Heart left ventricle (tissue), 13 donors: ENCODE measurements at regions not wholly inside any gene's neighbourhood (a gene's known extent, or its start where the extent isn't known, plus 50 kb on each side); places are given as distances from the start of the nearest gene placed in this dataset.

Source experiments
- POLR2A ChIP-seq, 2 donors: fragments of 450-650 bp; IDR thresholded peaks; one replicate each; pipeline ENCODE4 v1.6.1; 2017; ENCODE audit warnings: antibody characterized with exemption in 2 of 2, mild to moderate bottlenecking in 2 of 2, moderate library complexity in 2 of 2
- TF ChIP-seq, protein P1 (sequence below), 12 donors: fragments of 200-600 bp; sonication (generic) in 4 of 12; IDR thresholded peaks; one replicate each; pipeline versions ENCODE4 v1.5.0 to v1.8.0; 2018 to 2022; ENCODE audit warnings: antibody characterized with exemption in 12 of 12, mild to moderate bottlenecking in 5 of 12
- donor health status: ischemic (EF 13 %, LVEDD 7.1; RV severe dilation, severe dysfunction).
- donor health status: DM: no; HTN: yes; CAD: no.
- donor health status: DM: no; HTN: no; CAD: no.
- donor health status: ischemic (EF 25% LVEDD 6.9; RV normal size, moderate dysfunction).
- donor health status: ischemic (EF 25% LVEDD 5.7; RV mildly dilated, moderate dysfunction).
- donor health status: ischemic (EF 35%, LVEDD 5.7; RV mildly dilated, moderate dysfunction).
- donor health status: nonischemic (EF 11% LVEDD 7.7; RV severe dilation, severe dysfunction).
- donor health status: DM: yes; HTN: yes; CAD: no.
- donor health status: PGD.
- donor health status: ischemic (EF 29% LVEDD 5.4; RV normal size, mild dysfunction).
- donor health status: nonischemic (EF 23%, LVEDD 6.1; RV moderate dilation, normal function).

DNA sequence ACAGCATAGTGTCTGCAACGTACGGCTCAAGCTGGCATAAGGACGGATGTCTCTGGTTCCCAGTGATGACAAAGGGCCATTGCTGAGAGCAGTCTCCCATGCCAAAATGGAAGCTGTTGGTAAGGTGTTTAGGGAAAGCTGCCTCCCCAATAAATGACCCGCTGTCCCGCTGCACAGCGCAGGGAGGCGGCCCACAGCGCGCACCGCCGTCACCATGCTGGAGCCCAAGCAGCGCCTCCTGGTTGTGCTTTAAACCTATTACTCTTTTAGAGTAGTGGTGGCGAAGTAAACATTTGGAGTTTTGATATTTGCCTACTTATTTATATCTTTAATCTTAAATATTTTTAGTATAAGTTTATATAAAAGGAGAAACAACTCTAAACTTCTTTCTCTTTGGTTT, 70.4 kb upstream of the C5orf63 start:
- TF ChIP-seq, protein P1, sequence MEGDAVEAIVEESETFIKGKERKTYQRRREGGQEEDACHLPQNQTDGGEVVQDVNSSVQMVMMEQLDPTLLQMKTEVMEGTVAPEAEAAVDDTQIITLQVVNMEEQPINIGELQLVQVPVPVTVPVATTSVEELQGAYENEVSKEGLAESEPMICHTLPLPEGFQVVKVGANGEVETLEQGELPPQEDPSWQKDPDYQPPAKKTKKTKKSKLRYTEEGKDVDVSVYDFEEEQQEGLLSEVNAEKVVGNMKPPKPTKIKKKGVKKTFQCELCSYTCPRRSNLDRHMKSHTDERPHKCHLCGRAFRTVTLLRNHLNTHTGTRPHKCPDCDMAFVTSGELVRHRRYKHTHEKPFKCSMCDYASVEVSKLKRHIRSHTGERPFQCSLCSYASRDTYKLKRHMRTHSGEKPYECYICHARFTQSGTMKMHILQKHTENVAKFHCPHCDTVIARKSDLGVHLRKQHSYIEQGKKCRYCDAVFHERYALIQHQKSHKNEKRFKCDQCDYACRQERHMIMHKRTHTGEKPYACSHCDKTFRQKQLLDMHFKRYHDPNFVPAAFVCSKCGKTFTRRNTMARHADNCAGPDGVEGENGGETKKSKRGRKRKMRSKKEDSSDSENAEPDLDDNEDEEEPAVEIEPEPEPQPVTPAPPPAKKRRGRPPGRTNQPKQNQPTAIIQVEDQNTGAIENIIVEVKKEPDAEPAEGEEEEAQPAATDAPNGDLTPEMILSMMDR (IDR thresholded peaks at IDR 0.05), result no peak
- TF ChIP-seq POLR2A (IDR thresholded peaks at IDR 0.05), result no peak
